IPS-11a (cell line): ENCODE measurements at regions not wholly inside any gene's neighbourhood (a gene's known extent, or its start where the extent isn't known, plus 50 kb on each side); places are given as distances from the start of the nearest gene placed in this dataset.
"Not testable (repeated sequence)": the region's sequence is repeated elsewhere in the genome, so short reads cannot be mapped to it uniquely, and the experiment has no call there.

ENCODE experiments used
- H3K4me3 ChIP-seq: one replicate; pipeline ENCODE4 v1.5.1; 2013; ENCODE audit warnings: low read depth, low read length, control low read depth

DNA sequence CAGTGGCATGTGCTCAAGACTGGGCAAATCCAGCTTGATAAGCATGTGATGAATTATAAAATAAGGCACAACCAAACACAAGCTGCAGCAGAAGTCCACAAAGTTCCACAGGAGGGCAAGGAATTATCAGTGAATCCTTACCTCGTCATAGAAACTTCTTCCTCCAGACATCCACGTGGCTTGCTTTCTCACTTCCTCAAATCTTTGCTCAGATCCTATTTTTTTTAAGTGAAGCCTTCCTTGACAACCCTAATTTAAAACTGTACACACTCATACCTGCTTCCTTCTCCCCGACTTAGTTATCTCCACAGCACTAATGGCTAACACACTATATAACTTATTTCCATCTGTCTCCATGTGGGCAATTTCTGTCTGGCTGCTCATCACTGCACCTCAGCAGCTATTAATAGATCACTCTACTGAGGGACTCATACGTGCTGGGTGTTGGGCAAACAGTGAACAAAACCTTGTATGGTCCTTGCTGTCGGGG is 320.7 kb downstream of the KLF13 start:
- H3K4me3 ChIP-seq, result not testable (repeated sequence)

DNA sequence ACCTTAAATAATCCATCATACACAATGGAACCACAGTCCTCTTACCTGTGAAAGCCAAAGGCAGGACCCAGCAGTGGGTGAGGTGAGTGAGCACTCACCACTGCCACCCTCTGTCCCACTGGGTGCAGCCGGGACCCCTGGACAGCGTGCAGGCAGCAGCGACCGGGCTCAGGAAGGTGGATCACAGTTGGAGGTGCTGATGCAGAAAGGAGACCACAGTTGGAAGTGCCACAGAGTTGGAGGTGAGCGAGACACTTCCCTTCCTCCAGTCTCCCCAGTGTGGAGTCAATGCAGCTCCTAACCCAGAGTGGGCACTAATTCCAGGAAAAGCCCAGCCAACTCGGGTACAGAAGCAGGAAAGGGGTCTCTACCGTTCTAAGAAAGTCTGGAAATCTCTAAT is 323.0 kb downstream of the KLF13 start:
- H3K4me3 ChIP-seq, result not testable (repeated sequence)

DNA sequence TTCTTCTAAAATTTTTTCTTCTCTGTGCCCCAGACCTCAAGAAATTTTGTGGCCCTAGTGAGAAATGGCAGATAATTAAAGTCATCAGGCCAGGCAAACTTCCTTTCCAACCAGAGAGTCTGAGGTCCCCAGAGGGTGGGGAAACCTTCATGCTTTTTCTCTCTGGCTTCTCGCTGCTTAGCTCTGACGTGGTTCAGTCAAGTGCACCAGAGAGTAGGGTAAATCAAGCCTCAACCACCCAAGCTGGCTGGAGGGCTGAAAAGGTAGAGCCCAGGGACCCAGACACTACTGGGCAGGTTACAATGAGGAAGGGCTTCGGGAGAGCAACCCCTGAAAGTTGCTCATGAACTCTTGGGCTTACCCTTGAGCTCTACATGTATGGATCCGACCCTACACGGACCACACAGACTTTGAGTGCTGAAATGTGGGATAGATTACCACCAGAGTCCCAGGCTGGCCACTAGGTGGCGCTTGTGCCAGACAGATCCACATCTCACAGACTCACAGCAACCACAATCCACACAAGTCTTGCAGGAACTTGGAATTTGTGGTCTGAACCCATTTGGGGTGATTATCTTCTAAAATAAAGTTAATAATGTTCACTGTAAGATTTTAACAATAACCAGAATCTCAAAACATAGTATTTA is 323.5 kb downstream of the KLF13 start:
- H3K4me3 ChIP-seq, result not testable (repeated sequence)

DNA sequence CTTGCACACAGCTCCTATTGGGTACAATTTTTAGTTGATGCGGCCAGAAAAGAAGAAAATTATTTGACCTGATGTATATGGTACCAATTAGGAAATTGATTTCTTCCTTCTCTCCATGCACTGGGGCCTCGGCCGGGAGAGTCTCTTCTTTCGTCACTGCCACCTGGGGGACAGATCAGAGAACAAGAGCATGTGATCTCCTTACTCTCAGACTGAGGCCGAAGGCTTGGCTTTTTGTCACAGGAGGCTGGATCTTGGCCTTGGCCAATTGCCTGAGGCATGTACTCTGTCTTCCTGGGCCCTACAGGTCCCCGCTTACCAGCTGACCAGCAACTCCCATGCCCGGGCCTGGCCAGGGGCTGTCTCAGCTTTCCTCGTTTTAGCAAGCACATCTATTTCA is 330.3 kb downstream of the KLF13 start:
- not testable (repeated sequence) for H3K4me3 ChIP-seq

DNA sequence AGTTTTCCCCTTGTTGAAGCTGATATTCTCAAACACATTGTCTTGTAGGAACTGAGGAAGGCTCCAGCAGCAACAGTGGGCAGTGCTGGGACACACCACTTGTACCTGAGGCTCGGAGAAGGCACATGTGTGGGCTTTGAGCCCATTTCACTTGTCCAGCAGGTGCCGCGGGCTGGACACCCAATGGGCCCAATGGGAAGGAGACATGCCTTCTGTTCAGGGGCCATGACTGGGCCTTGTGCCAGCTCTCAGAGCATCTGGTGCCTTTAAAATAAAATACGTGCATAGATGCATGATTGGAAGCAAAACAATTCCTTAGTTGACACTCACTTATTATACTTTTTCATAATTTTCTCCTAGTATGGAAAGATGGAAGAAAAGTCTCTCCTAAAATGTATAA is 334.2 kb downstream of the KLF13 start:
- no peak overlapping the region for H3K4me3 ChIP-seq

DNA sequence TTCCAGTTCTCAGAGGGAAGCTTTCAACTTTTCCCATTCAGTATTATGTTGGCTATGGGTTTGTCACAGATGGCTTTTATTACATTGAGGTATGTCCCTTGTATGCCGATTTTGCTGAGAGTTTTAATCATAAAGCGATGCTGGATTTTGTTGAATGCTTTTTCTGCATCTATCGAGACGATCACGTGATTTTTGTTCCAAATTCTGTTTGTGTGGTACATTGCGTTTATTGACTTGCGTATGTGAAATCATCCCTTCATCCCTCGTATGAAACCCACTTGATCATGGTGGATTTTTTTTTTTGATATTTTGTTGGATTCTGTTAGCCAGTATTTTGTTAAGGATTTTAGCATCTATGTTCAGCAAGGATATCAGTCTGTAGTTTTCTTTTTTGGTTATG is 339.1 kb downstream of the KLF13 start:
- H3K4me3 ChIP-seq, result not testable (repeated sequence)

DNA sequence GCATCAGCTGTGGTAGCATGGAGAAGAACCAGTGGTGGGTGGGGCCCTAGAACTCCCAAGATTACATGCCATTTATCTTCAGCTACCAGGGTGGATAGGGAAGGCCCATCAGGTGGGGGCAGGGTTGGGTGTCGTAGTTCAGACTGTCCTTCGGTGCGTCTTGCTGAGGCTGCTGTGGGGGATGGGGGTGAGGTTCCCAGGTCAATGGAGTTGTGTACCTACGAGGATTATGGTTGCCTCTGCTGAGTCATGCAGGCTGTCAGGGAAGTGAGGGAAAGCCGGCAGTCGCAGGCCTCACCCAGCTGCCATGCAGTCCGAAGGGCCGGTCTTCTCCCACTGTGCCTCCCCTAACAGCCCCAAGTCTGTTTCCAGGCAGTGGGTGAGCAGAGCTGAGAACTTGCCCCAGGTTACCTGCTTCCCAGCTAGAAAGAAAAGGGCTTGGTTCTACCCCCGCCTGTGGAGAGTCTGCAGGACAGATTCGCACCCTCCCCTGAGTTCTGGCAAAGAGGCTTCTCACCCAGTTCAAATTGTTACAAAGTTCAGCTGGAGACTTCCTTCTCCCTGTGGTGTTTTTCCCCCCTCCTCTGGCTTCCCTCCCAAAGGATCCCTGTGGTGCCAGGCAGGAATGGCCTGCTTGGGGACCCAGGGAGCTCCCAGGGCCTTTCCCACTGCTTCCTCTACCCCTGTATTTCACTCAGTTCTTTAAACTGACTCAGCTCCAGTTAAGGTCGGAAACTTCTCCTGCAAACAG is 342.7 kb downstream of the KLF13 start:
- H3K4me3 ChIP-seq, result not testable (repeated sequence)

DNA sequence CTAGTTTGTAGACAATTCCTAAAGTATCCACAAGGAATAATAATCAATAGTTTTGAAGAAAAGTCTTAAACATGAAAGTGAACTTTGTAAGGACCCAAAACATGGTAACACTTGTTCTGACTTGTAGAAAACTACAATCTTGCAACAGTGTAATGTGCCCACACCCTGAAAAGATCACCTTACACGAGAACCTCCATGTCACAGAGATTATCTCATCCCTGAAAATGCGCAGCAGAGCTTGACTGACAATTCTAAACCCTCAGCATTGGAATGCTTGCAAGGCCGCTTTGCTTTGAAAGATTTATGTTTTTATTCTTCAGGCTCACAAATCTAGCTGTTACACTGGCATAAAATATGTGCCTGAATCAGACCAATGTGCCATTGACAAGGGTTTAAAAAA is 346.6 kb downstream of the KLF13 start:
- H3K4me3 ChIP-seq, result not testable (repeated sequence)

DNA sequence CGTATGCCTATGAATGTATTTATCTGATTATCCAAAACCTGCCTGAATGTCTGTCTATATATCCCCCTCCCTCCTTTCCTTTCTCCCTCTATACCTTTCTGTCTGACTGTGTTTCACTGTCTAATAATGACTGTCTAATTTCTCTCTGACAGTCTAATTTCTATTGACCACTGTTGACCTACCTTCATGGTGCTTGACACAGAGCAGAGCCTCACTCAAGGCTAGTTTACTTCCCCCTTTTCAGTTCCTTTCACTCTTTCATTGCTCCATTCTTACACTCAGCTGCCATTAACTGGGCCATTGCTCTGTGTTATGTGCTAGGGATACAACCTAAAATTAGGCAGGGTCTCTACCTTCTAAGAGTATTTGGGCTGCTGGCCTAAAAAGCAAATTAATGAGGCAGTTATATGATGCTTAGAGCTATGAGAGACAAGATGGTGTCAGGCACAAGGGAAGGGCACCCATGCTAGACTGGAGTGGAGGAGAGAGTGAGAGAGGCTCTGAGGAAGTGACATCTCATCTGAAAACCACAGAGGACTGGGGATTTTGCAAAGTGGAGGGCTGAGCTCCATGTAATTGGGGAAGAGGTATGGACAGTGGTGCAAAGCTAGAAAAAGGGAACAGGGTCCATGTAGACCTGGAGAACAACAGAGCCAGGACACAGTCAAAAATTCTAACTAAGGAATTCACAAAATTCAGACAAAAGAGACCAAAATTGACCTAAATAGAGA is 348.6 kb upstream of the CHRNA7 start:
- H3K4me3 ChIP-seq, result not testable (repeated sequence)

DNA sequence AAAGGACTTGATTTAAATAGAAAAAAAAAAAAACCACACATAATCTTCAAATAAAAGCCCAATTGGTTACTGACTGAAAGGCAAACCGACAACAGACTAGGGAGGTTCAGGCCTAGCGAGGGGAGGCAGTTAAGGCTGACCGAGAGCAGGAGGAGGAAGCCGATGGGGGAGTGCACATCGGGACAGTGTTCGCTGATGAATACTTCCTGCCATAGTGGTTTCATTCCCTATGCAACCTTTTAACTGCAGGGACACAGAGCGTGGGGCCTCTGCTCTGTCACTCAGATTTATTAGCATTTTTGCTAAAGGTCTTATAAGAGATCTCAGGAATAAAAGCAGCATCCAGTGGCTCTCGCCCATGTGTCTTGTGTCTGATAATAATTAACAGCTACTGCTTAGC is 343.2 kb upstream of the CHRNA7 start:
- H3K4me3 ChIP-seq, result not testable (repeated sequence)

DNA sequence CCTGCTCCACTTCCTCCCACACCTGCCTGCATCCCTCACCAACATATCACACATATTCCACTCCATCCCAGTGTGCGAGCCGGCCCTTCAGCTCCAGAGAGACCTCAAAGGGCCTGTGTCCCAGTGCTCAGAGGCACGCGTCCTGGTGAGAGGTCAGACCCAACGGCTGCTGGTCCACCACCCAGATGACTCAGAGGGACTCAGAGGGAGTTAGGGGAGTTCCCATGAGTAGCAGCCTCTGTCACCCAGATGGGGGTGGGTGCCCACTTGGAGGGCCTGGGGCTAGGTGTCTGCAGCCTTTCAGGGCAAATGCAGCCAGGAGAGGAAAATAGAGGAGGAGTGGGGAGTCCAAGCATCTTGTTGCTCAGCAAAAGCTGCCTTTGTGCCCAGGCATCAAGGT is 333.8 kb upstream of the CHRNA7 start:
- not testable (repeated sequence) for H3K4me3 ChIP-seq

DNA sequence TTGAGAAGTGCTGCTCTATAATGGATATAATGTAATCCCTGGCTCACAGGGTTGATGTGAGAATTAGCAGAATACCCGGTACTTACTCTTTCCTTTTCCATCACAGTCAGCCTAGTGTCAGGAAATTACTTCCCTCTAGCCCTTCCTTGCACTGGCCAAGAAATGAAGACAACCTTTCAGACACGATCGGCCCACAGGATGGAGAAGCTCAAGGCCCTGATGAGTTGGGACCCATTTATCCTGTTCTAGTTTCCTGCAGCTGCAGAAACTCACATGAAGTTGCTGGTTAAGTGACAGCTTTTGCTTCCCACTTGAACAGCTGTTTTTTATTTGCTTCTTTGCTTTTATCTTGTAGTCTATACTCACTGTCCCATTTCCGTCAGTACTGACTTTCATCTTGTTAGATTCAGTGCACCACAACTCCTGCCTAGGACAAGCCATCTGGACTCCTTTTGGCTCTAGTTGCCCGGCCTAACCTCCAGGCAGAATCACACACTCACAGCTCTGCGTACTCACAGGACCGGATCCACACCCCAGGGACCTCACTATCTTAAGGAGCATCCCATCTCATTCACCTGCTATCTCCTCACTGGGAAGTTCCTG is 325.1 kb upstream of the CHRNA7 start:
- not testable (repeated sequence) for H3K4me3 ChIP-seq

DNA sequence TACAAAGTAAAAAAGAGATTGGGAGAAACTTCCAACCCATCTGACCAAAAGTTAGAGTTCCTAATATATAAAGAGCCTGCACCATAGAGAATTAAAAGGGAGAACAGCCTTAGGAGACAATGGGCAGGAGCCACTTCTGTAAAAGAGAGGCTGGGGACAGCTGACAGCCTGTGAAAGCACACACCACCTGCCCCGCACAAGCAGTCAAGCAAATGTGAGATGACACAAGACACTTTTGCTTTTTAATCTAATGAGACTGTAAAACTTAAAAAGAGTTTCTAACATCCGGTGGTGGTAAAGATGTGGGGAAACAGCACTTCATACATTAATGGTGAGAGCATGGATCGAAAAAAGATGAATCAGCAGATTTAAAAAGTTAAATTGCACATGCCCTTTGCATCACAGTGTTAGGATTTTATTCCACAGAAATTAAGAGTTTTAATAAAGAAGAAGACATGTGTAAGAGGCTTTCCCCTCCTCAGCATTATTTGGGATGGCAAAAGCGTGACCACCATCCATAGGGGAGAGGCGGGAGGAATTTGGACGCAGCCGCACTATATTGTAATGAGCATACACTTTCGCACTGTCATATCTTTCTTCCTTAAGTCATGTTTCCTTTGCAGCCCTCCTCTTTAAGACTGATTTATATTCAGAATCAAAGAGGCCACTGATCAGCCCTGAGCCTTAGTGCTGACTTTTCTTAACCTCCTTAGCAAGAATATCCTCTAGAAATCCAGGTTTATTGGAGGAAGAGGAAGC is 322.2 kb upstream of the CHRNA7 start:
- H3K4me3 ChIP-seq, result not testable (repeated sequence)

DNA sequence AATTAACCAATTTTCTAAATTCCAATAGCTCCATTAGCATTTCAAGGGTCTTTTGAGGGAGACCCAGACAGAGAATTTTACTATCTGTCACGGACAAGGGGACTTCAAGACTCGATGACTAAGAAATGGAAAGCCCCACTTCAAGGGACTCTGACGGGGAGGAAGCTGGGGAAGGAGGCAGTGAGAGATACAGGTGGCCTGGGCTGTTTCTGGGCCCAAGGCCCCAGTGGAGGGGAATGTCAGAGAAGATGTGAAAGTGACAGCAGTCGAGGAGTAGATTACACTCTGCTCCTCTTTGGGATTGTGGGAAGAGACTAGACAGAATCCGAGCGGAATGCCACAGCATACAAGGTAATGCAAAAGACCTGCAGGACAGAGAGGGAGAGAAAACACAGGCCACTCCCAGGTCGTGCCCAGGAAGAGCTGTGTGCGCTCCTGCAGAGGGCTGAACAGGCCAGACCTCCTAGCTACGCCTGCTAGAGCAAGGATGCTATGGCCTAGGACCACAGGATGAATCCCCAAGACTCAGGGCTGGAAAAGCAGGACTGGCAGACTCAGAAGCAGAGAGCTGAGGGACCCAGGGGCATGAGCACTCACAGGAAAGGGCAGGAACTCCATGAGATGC is 321.5 kb upstream of the CHRNA7 start:
- not testable (repeated sequence) for H3K4me3 ChIP-seq

DNA sequence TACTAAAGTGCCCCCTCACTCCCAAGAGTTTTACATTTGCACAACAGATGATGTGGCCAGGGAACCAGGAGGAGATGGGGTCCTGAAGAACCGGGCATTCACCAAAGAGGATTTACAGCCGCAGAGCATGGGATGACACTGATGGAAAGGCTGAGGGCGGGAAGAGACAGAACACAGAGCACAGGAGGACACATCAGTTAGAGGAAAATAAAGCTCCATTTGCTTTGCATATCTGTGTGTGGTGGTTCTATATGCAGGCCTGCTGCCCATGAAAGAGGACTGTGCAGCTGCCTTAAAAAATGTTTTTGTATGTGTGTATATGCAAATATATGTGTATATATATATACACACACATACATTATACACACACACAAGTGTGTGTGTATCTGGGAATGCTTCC is 320.8 kb upstream of the CHRNA7 start:
- not testable (repeated sequence) for H3K4me3 ChIP-seq

DNA sequence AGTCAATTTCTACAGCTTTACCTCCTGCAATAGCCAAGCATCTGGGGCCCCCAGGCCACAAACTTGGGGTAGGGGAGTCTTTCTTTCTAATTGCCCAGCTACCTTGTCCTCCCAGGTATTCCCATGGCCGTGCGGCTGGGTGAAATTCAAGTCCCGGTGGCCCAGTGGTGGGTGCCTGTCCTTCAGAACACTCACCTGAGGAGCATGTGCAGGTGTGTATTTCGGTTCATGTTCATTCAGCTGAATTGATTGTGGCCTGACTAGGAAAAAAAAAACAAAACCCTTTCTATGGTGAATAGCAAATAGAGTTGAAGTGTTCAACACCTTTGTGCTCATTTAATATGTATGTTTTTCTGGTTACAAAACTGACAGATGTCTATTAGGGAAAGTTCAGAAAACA is 319.5 kb upstream of the CHRNA7 start:
- H3K4me3 ChIP-seq, result not testable (repeated sequence)

DNA sequence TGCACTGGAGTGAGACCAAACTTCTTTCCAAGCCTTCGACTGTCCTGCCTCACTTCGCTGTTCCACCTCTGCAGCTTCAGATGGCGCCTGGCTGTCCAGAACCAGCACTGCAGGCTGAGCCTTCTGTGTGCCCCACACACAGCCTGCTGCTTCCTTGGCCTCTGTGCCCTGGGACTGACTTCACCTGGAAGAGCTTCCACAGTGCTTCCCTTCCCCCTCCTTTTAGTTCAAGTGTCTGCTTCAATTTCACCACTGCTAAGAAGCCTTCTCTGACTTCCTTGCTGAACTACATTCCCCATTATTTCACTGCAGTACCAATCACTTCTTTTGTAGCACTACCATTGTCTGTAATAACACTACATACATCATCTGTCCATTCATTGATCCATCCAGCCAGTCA is 315.1 kb upstream of the CHRNA7 start:
- not testable (repeated sequence) for H3K4me3 ChIP-seq

DNA sequence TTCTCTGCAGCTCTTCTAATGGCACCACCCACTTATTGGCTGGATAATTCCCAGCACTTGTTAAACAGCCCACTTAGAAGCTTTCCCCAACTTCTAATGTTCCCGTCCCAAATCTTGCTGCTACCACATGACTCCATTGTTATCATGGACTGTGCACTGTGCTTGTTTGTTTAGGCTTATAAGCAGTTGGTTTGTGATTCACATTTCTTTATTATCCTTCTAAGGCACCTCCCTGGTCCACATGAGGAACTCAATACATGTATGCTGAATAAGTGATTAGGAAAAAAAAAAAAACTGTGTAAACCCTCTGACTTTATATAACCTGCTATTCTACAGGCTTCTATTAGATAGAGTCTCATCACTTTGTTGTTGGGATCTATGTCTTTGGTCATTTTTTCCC is 311.7 kb upstream of the CHRNA7 start:
- not testable (repeated sequence) for H3K4me3 ChIP-seq

DNA sequence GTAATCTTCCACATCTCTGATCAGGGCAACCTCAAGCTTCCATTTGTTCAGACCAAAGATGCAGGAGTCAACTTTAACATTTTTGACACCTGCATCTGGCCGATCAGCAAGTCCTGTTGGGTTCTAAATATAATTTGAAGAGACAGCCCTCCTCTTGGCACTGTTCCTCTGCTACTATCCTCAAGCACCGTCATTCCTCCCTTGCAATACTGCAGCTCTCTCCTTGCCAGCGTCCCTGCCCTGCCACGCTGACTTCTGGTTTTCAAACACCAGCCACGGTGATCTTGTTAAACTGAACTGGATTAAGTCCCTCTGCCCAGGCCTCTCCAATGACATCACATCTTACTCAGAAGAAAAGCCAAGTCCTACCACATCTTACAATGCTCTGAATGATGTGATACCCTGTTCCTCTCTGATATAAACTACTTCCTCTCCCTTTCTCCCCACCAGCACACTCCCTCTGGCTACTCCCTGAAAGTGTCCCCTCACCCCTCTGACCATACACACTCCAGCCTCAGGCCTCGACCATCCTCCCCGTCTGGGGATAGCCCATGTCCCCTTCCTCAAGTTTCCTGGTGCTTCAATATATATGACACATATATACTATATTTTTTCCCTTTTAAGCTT is 310.8 kb upstream of the CHRNA7 start:
- not testable (repeated sequence) for H3K4me3 ChIP-seq

DNA sequence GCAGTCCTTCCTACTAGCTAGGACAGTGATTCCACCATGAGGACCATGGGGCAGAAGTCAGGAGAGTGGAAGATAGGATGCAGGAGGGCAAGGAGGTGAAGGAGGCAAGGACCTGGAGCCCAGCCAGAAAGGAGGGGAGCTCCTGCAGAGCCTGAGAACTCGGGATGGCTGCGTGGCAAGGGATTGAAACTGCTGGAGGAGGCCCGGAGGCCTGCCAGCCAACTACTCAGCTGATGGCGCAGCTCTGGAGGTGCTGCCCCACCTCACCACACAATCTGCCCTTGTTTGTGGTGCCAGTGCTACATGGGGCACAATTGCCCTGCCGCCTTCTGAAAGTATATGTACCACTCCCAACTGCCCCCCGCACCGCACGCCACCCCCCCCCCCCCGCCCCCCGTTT is 307.3 kb upstream of the CHRNA7 start:
- H3K4me3 ChIP-seq, result not testable (repeated sequence)
